GM23338 (cell line): ENCODE measurements at regions not wholly inside any gene's neighbourhood (a gene's known extent, or its start where the extent isn't known, plus 50 kb on each side); places are given as distances from the start of the nearest gene placed in this dataset.
A peak's percentile ranks its signal among the peaks of the same experiment; 100 is the strongest.

ENCODE experiments used
- ATAC-seq: fragments of 200-7000 bp; cut with Tn5 transposase; 3 replicates; pipeline ENCODE4 v1.9.1; 2020
- DNase-seq: peaks from one replicate; pipeline ENCODE4 v3.0.0-alpha.2; 2015; ENCODE audit warnings: low spot score
- H2AFZ ChIP-seq: fragments of 200-600 bp; sonication (generic); 2 replicates; pipeline ENCODE4 v1.8.0; 2016; ENCODE audit warnings: antibody characterized with exemption, mild to moderate bottlenecking, moderate library complexity
- H3F3A ChIP-seq: fragments of 200-600 bp; sonication (generic); replicated peaks from 2 replicates; pipeline ENCODE4 v1.8.0; 2017; ENCODE audit warnings: antibody characterized with exemption, mixed run types, low read depth
- H3K27ac ChIP-seq: fragments of 200-600 bp; sonication (generic); 2 replicates; pipeline ENCODE4 v1.6.1; 2016; ENCODE audit warnings: low read depth
- H3K27me3 ChIP-seq: fragments of 200-600 bp; sonication (generic); 2 replicates; pipeline ENCODE4 v1.8.0; 2016; ENCODE audit warnings: mild to moderate bottlenecking, mixed run types, moderate library complexity; ENCODE audit not compliant: insufficient read depth
- H3K36me3 ChIP-seq: fragments of 200-600 bp; sonication (generic); 2 replicates; pipeline ENCODE4 v1.8.0; 2016; ENCODE audit warnings: mild to moderate bottlenecking; ENCODE audit not compliant: insufficient read depth
- H3K4me1 ChIP-seq: fragments of 200-600 bp; sonication (generic); 2 replicates; pipeline ENCODE4 v1.8.0; 2016; ENCODE audit warnings: mild to moderate bottlenecking, moderate library complexity; ENCODE audit not compliant: insufficient read depth
- H3K4me2 ChIP-seq: fragments of 200-600 bp; sonication (generic); 2 replicates; pipeline ENCODE4 v1.7.1; 2017; ENCODE audit warnings: mixed run types
- H3K4me3 ChIP-seq: fragments of 200-600 bp; sonication (generic); 2 replicates; pipeline ENCODE4 v1.6.1; 2016; ENCODE audit warnings: mixed run types
- H3K79me2 ChIP-seq: fragments of 200-600 bp; sonication (generic); replicated peaks from 2 replicates; pipeline ENCODE4 v1.8.0; 2017; ENCODE audit warnings: mild to moderate bottlenecking; ENCODE audit not compliant: insufficient read depth
- H3K9me2 ChIP-seq: fragments of 200-600 bp; sonication (generic); 2 replicates; pipeline ENCODE4 v1.8.0; 2017; ENCODE audit not compliant: insufficient read depth
- H4K20me1 ChIP-seq: fragments of 200-600 bp; sonication (generic); replicated peaks from 2 replicates; pipeline ENCODE4 v1.8.0; 2017; ENCODE audit warnings: mild to moderate bottlenecking; ENCODE audit not compliant: insufficient read depth
- H3K27ac Mint-ChIP-seq: 2 replicates; pipeline ENCODE4 v1.8.0; 2020; ENCODE audit warnings: inconsistent platforms, mild to moderate bottlenecking, moderate library complexity, mixed read lengths
- H3K27me3 Mint-ChIP-seq: 3 replicates; pipeline ENCODE4 v1.8.0; 2022; ENCODE audit warnings: low read depth, mild to moderate bottlenecking, moderate library complexity, mixed read lengths, inconsistent platforms; ENCODE audit not compliant: insufficient read depth, poor library complexity
- H3K36me3 Mint-ChIP-seq: 3 replicates; pipeline ENCODE4 v1.8.0; 2021; ENCODE audit warnings: low read depth, mild to moderate bottlenecking, inconsistent platforms, moderate library complexity, mixed read lengths
- H3K4me1 Mint-ChIP-seq: 3 replicates; pipeline ENCODE4 v1.8.0; 2020; ENCODE audit warnings: mild to moderate bottlenecking, inconsistent platforms, mixed read lengths
- H3K4me3 Mint-ChIP-seq: 3 replicates; pipeline ENCODE4 v1.8.0; 2021; ENCODE audit warnings: moderate library complexity, mild to moderate bottlenecking, inconsistent platforms, mixed read lengths
- H3K9me3 Mint-ChIP-seq: 3 replicates; pipeline ENCODE4 v1.8.0; 2020; ENCODE audit warnings: moderate library complexity, mild to moderate bottlenecking, inconsistent platforms, mixed read lengths
- CREB1 ChIP-seq: fragments of 250-450 bp; sonication (Bioruptor Pico); IDR thresholded peaks from 2 replicates; pipeline ENCODE4 v1.5.0; 2020; ENCODE audit warnings: low read depth, mild to moderate bottlenecking, moderate library complexity
- CTCF ChIP-seq, 2 experiments: fragments of 200-600 bp in 1 of 2; sonication (generic) in 1 of 2; conservative IDR thresholded peaks; 2 replicates each; pipeline versions ENCODE4 v1.5.1 to v1.6.1; 2016 to 2017; ENCODE audit warnings: antibody characterized with exemption in 2 of 2, low read depth in 2 of 2, mild to moderate bottlenecking in 2 of 2, moderate library complexity in 1 of 2
- ETS1 ChIP-seq: IDR thresholded peaks from 2 replicates; pipeline ENCODE4 v1.6.1; 2016; ENCODE audit warnings: antibody characterized with exemption
- EZH2 ChIP-seq: fragments of 200-600 bp; sonication (generic); IDR thresholded peaks from one replicate; pipeline ENCODE4 v1.8.0; 2017; ENCODE audit warnings: antibody characterized with exemption, mild to moderate bottlenecking, low read depth; ENCODE audit not compliant: unreplicated experiment
- NANOG ChIP-seq: IDR thresholded peaks from 2 replicates; pipeline ENCODE4 v1.6.1; 2016; ENCODE audit warnings: antibody characterized with exemption, borderline replicate concordance
- POLR2AphosphoS5 ChIP-seq: IDR thresholded peaks from 2 replicates; pipeline ENCODE4 v1.6.1; 2016; ENCODE audit warnings: antibody characterized with exemption, low read depth
- REST ChIP-seq: IDR thresholded peaks from one replicate; pipeline ENCODE4 v1.6.1; 2018; ENCODE audit warnings: antibody characterized with exemption; ENCODE audit not compliant: unreplicated experiment
- STAT1 ChIP-seq: IDR thresholded peaks from one replicate; pipeline ENCODE4 v1.6.1; 2016; ENCODE audit warnings: antibody characterized with exemption; ENCODE audit not compliant: unreplicated experiment
- ZNF114 ChIP-seq: fragments of 250-450 bp; sonication (Bioruptor Pico); IDR thresholded peaks from 2 replicates; pipeline ENCODE4 v1.5.0; 2020; ENCODE audit warnings: mild to moderate bottlenecking, moderate library complexity
- ZNF331 ChIP-seq: fragments of 250-450 bp; sonication (Bioruptor Pico); IDR thresholded peaks from 2 replicates; pipeline ENCODE4 v1.5.0; 2020; ENCODE audit warnings: low read depth, mild to moderate bottlenecking, moderate library complexity
- ZNF462 ChIP-seq: fragments of 250-450 bp; sonication (Bioruptor Pico); IDR thresholded peaks from 2 replicates; pipeline ENCODE4 v1.5.0; 2020; ENCODE audit warnings: mild to moderate bottlenecking, moderate library complexity

- TF ChIP-seq REST: no peak
Measured at GRCh38 chr5:158051036-158051435, 192.1 kb upstream of the CLINT1 start (continued).

- Histone ChIP-seq H4K20me1 (no peaks in the 10 kb centered on the region), H3K9me2 (no peaks in the 10 kb centered on the region; the same call in 1 of the 2 replicates), H3K4me3 (no peak overlapping the region), H3K27ac (no peak overlapping the region), H3K36me3 (no peaks in the 10 kb centered on the region), H3F3A (no peaks in the 10 kb centered on the region), H3K4me2 (no peak overlapping the region), H3K27me3 (no peaks in the 10 kb centered on the region), H3K79me2 (no peaks in the 10 kb centered on the region), H2AFZ (peak overlapping the region; percentile 93), H3K4me1 (no peaks in the 10 kb centered on the region)
- TF ChIP-seq ETS1: no peak
- TF ChIP-seq CTCF (conservative IDR thresholded peaks at IDR 0.05; ENCODE audit: low read depth in 2 of 2): no peak
- TF ChIP-seq ZNF462 (CRISPR knock-in tag): no peak
- no peak for TF ChIP-seq ZNF114 (CRISPR knock-in tag)
- no peak for TF ChIP-seq ZNF331 (CRISPR knock-in tag)
- no peak for TF ChIP-seq NANOG
- no peak for TF ChIP-seq STAT1
- no peak for TF ChIP-seq CREB1 (CRISPR knock-in tag)
- no peak for TF ChIP-seq POLR2AphosphoS5
- TF ChIP-seq EZH2: no peak
- H3K4me1 Mint-ChIP-seq: no peaks in the 10 kb centered on the region
- DNase-seq (no peak), ATAC-seq (no peak)
- H3K36me3 Mint-ChIP-seq: no peaks in the 10 kb centered on the region
- H3K27ac Mint-ChIP-seq: no peak overlapping the region
- no peaks in the 10 kb centered on the region for H3K9me3 Mint-ChIP-seq
- no peaks in the 10 kb centered on the region for H3K27me3 Mint-ChIP-seq
- no peak overlapping the region for H3K4me3 Mint-ChIP-seq
Measured at GRCh38 chr5:158050421-158050820, 191.5 kb upstream of the CLINT1 start.
